OCI-M1 (cell line): ENCODE measurements at regions not wholly inside any gene's neighbourhood (a gene's known extent, or its start where the extent isn't known, plus 50 kb on each side); places are given as distances from the start of the nearest gene placed in this dataset.
"Not testable (repeated sequence)": the region's sequence is repeated elsewhere in the genome, so short reads cannot be mapped to it uniquely, and the experiment has no call there.

Experiments used
- DNase-seq: peaks from one replicate; lab custom pipeline; 2025; lab: John Stamatoyannopoulos, UW

- not testable (repeated sequence) for DNase-seq
These were observed 75.1 kb downstream of the KBTBD2 start for GRCh38 chr7:32816409-32816948.

- DNase-seq = not testable (repeated sequence)
These were observed 76.8 kb downstream of the KBTBD2 start for GRCh38 chr7:32814779-32815178.

- no peak for DNase-seq
These were observed 81.7 kb downstream of the KBTBD2 start for GRCh38 chr7:32809871-32810270.

GRCh38 chr7:32809347-32809746 is 82.2 kb downstream of the KBTBD2 start:
- DNase-seq = no peak

GRCh38 chr7:32803406-32804141 is 88.0 kb downstream of the KBTBD2 start:
- DNase-seq = peak; percentile 11

GRCh38 chr7:32802305-32802910 is 89.2 kb downstream of the KBTBD2 start:
- DNase-seq = no peak

GRCh38 chr7:32793053-32793452 is 98.5 kb downstream of the KBTBD2 start:
- DNase-seq = not testable (repeated sequence)

GRCh38 chr7:32790766-32791430 is 100.7 kb downstream of the KBTBD2 start:
- DNase-seq = not testable (repeated sequence)

- DNase-seq = not testable (repeated sequence)
These were observed 102.3 kb downstream of the KBTBD2 start for GRCh38 chr7:32789266-32789665.

GRCh38 chr7:32788174-32788573 is 103.4 kb downstream of the KBTBD2 start:
- not testable (repeated sequence) for DNase-seq

GRCh38 chr7:32785365-32785944 is 106.1 kb downstream of the KBTBD2 start:
- DNase-seq = not testable (repeated sequence)

GRCh38 chr7:32779895-32780294 is 111.7 kb downstream of the KBTBD2 start:
- not testable (repeated sequence) for DNase-seq

- no peak for DNase-seq
These were observed 112.4 kb downstream of the KBTBD2 start for GRCh38 chr7:32779167-32779566.

- DNase-seq = not testable (repeated sequence)
These were observed 114.4 kb downstream of the KBTBD2 start for GRCh38 chr7:32777041-32777666.

- DNase-seq = not testable (repeated sequence)
These were observed 115.2 kb downstream of the KBTBD2 start for GRCh38 chr7:32776318-32776717.

GRCh38 chr7:32775809-32776208 is 115.8 kb downstream of the KBTBD2 start:
- DNase-seq = not testable (repeated sequence)

- no peak for DNase-seq
These were observed 117.0 kb downstream of the KBTBD2 start for GRCh38 chr7:32774541-32774951.

GRCh38 chr7:32768866-32769510 is 122.6 kb downstream of the KBTBD2 start:
- not testable (repeated sequence) for DNase-seq

- not testable (repeated sequence) for DNase-seq
These were observed 123.2 kb downstream of the KBTBD2 start for GRCh38 chr7:32768338-32768737.

- DNase-seq = peak; percentile 37
These were observed 125.8 kb downstream of the KBTBD2 start for GRCh38 chr7:32765649-32766251.

- peak; percentile 7 for DNase-seq
These were observed 126.4 kb downstream of the KBTBD2 start for GRCh38 chr7:32765185-32765584.
